ENCODE measurements at regions not wholly inside any gene's neighbourhood (a gene's known extent, or its start where the extent isn't known, plus 50 kb on each side); places are given as distances from the start of the nearest gene placed in this dataset.

GRCh38 chr5:89996335-89996734 lies 413.2 kb downstream of the CETN3 start:
- H2AFZ ChIP-seq (ENCODE audit: low read length): no peak overlapping the region
- H4K8ac ChIP-seq (ENCODE audit: extremely low read depth, insufficient read depth, low read length): no peak overlapping the region
- DNase-seq (ENCODE audit: low read depth in 1 of 2, low spot score in 2 of 2) (no peak), FAIRE-seq (no peak)
- H2AK5ac ChIP-seq (ENCODE audit: low read depth, low read length): no peak overlapping the region
- H3K4me2 ChIP-seq (ENCODE audit: insufficient read depth in 1 of 2, low read depth in 2 of 2, low read length in 2 of 2): no peak overlapping the region
- H2BK20ac ChIP-seq (ENCODE audit: low read length): no peak overlapping the region
- no peaks in the 10 kb centered on the region for H3K27me3 ChIP-seq (replicated peaks in 1 of 4; ENCODE audit: control insufficient read depth in 3 of 4, extremely low read depth in 1 of 4, insufficient read depth in 3 of 4, low read length in 3 of 4)
- no peaks in the 10 kb centered on the region for H3K36me3 ChIP-seq (ENCODE audit: control insufficient read depth in 2 of 4, insufficient read depth in 4 of 4, low read length in 3 of 4)
- no peak overlapping the region for H3K14ac ChIP-seq (ENCODE audit: insufficient read length)
- H3K56ac ChIP-seq (replicated peaks; ENCODE audit: insufficient read length, low read depth, low read length): no peak overlapping the region
- H2BK120ac ChIP-seq (replicated peaks; ENCODE audit: low read depth, low read length): no peak overlapping the region
- no peak overlapping the region for H4K5ac ChIP-seq (ENCODE audit: insufficient read length, low read depth, low read length)
- H3K27ac ChIP-seq (ENCODE audit: low read depth, low read length): no peak overlapping the region
- no peak overlapping the region for H3K23ac ChIP-seq (ENCODE audit: insufficient read length)
- H2BK15ac ChIP-seq (ENCODE audit: low read length): no peak overlapping the region
- H4K91ac ChIP-seq (replicated peaks; ENCODE audit: insufficient read length, low read length): no peak overlapping the region
- no peaks in the 10 kb centered on the region for H3K9me3 ChIP-seq (ENCODE audit: insufficient read depth in 2 of 2, low read depth in 1 of 2, low read length in 1 of 2)
- no peak overlapping the region for H3K4me3 ChIP-seq (ENCODE audit: extremely low read depth in 1 of 4, insufficient read depth in 2 of 4, low read depth in 3 of 4, low read length in 4 of 4)
- no peaks in the 10 kb centered on the region for H3K79me1 ChIP-seq (ENCODE audit: low read depth, low read length)
- H3K4me1 ChIP-seq (replicated peaks in 1 of 4; ENCODE audit: control insufficient read depth in 3 of 4, insufficient read depth in 4 of 4, low read length in 3 of 4): no peaks in the 10 kb centered on the region
- no peaks in the 10 kb centered on the region for H4K20me1 ChIP-seq (replicated peaks in 1 of 2; ENCODE audit: control insufficient read depth in 1 of 2, insufficient read depth in 2 of 2, low read length in 2 of 2)
- no peaks in the 10 kb centered on the region for H3K79me2 ChIP-seq (ENCODE audit: control insufficient read depth in 1 of 2, insufficient read depth in 2 of 2, low read length in 2 of 2)
- H2BK5ac ChIP-seq (ENCODE audit: low read depth, low read length): no peak overlapping the region
- H3K23me2 ChIP-seq (ENCODE audit: low read depth, low read length): no peaks in the 10 kb centered on the region
- WGBS, 2 experiments (ENCODE audit: extremely low coverage in 1 of 2, insufficient coverage in 1 of 2, insufficient read length in 1 of 2, insufficient replicate concordance in 2 of 2, low coverage in 1 of 2, low lambda C conversion rate in 2 of 2, missing lambda C conversion rate in 1 of 2): 100% methylated on average over 1 of the region's 1 CpG; no CpG with 5 or more reads in 1 of the 2 experiments
- H3K9ac ChIP-seq (replicated peaks in 1 of 4; ENCODE audit: extremely low read depth in 1 of 4, low read depth in 3 of 4, low read length in 3 of 4): no peak overlapping the region
- H2BK12ac ChIP-seq (ENCODE audit: low read depth, low read length): no peak overlapping the region
- H3K18ac ChIP-seq (ENCODE audit: extremely low read depth, low read length): no peak overlapping the region
- POLR2A ChIA-PET (ENCODE audit: partially characterized antibody): no interaction called here
- no peak overlapping the region for H3K4ac ChIP-seq (replicated peaks; ENCODE audit: insufficient read length, low read depth, low read length)
- CTCF ChIA-PET (ENCODE audit: partially characterized antibody): no interaction called here
- TF ChIP-seq SP4 (IDR thresholded peaks at IDR 0.05; ENCODE audit: low read length) (no peak), NANOG (IDR thresholded peaks at IDR 0.05; ENCODE audit: insufficient read depth, low read depth, low read length, poor library complexity, severe bottlenecking) (no peak), JUN (IDR thresholded peaks at IDR 0.05; ENCODE audit: low read depth, low read length) (no peak), EP300 (IDR thresholded peaks at IDR 0.05; ENCODE audit: borderline replicate concordance in 1 of 2, low read depth in 2 of 2, low read length in 2 of 2) (no peak), CBX5 (IDR thresholded peaks at IDR 0.05; ENCODE audit: low read depth, low read length) (no peak), SAP30 (IDR thresholded peaks at IDR 0.05; ENCODE audit: insufficient read depth, insufficient replicate concordance, low read length) (no peak), BRCA1 (IDR thresholded peaks at IDR 0.05; ENCODE audit: low read depth, low read length) (no peak), KDM1A (IDR thresholded peaks at IDR 0.05; ENCODE audit: borderline replicate concordance, low read length) (no peak), CTCF (IDR thresholded peaks at IDR 0.05; ENCODE audit: control extremely low read depth in 1 of 3, insufficient read depth in 1 of 3, low read depth in 1 of 3, low read length in 3 of 3) (no peak), KDM4A (IDR thresholded peaks at IDR 0.05; ENCODE audit: low read depth, low read length, severe bottlenecking) (no peak), FOSL1 (IDR thresholded peaks at IDR 0.05; ENCODE audit: insufficient read depth, low read depth, low read length) (no peak), JUND (IDR thresholded peaks at IDR 0.05; ENCODE audit: low read length) (no peak), EGR1 (IDR thresholded peaks at IDR 0.05; ENCODE audit: borderline replicate concordance, low read depth, low read length) (no peak)
